ENCODE measurements at regions not wholly inside any gene's neighbourhood (a gene's known extent, or its start where the extent isn't known, plus 50 kb on each side); places are given as distances from the start of the nearest gene placed in this dataset.

- no peak for DNase-seq
Measured at GRCh38 chr2:66850376-66850775, 415.5 kb downstream of the MEIS1 start.

- no peak for DNase-seq
Measured at GRCh38 chr2:66851449-66851872, 416.5 kb downstream of the MEIS1 start.

GRCh38 chr2:66852953-66853352, 418.0 kb downstream of the MEIS1 start:
- no peak for DNase-seq

DNA sequence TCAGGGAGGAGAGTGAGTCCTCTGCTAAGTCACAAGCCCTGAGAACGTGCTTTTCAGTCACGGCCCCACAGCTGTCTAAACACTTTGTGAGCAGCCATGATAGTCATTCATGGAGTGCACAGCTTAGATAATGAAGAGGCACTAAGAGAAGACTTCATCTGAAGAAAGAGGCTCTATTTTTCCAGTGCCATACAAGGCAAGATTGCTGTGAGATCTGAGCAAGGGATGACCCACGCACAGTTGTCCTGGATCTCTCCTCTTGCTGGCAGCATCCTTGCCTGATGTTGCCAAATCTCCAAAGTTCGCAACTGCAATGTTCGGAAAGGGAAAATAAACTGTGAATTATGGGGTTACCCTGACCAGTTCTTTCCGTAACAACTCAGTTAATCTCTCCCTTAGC, 418.7 kb downstream of the MEIS1 start:
- DNase-seq: no peak

GRCh38 chr2:66854298-66854697, 419.4 kb downstream of the MEIS1 start:
- no peak for DNase-seq

DNA sequence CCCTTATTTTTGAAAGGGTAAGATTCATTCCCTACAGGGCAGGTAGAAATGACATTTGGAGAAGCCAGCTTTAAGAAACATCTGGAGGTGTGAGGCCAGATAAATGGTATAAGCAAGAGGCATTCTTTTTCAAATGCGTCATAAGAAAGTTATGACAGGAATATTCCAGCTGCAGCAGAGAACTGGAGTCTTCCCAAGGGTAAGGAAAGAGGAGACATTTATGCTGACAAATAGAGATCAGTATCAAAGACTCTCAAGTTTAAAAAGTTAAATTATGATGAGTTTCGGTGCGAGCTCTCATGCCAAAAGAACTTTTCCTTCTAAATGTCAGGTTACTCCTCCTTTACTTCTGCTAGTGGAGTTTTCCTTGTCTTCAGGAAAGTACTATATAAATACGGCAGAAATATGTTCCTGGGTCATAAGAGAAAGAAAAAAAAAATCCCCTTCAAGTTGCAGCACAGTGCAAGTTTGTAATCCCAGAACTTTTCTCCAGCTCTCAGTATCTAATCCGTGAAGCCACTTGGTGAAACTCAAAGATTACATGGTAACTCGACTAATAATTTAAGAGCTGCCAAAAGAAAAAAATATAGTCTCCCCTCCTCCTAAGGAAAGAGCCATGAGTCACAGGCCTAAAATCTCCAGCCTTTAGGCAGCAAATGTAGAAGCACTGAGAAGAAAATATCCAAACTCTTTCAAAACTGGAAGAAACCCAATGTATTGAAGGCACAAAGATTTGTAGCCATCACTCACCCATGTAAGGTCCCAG, 428.1 kb downstream of the MEIS1 start:
- DNase-seq: no peak

DNA sequence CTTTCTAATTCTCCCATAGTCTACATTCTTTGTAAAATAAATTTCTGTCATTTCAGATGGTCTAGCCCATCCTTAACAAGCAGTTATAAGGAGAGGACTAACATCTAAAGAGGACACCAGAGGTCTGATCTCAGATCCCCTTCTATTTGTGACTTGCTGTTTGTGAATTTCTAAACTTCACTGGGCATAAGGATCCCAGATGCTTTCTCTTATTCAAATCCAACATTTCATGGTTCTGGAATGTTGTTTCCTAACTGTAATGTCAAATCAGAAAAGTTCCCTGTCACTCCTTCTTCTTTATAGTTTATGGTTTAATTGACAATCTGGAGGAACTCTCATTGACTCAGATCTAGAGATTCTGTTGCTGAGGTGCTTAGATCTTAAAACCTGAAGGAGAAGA, 430.2 kb downstream of the MEIS1 start:
- DNase-seq: no peak

DNA sequence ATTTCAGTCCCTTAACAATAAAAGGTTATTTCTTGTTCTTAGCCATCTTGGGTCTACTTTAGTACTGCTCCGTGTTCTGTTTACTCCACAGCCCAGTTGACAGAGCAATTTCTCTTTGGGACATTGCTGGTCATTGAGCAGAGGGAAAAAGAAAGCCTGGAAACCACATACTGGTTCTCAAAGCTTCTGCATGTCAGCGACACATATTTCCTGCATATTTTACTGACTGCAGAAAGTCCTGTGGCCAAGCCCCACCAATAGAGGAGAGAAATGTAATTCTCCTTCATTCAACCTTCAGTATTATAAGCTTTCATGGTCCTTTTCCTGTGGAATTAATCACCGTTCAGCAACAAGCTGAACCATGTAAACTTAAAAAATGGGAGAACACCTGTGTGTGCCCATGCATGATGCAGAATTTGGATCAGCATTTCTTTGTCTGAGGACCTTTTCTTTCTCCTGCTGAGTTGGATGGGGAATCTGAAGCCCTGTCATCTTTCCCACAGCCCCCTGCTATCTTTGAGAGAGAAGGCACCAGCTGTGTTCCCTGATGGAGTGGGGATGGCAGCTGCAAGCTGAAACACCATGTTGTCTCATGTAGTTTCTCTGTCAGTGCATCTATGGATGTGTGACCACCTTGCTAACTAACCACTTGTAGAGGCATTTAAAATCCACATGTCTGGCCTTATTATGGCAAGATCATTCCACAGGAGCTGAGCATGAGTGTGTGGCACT, 431.6 kb downstream of the MEIS1 start:
- no peak for DNase-seq

GRCh38 chr2:66867063-66867441, 432.1 kb downstream of the MEIS1 start:
- DNase-seq: no peak

- no peak for DNase-seq
Measured at GRCh38 chr2:66869076-66869475, 434.2 kb downstream of the MEIS1 start.

DNA sequence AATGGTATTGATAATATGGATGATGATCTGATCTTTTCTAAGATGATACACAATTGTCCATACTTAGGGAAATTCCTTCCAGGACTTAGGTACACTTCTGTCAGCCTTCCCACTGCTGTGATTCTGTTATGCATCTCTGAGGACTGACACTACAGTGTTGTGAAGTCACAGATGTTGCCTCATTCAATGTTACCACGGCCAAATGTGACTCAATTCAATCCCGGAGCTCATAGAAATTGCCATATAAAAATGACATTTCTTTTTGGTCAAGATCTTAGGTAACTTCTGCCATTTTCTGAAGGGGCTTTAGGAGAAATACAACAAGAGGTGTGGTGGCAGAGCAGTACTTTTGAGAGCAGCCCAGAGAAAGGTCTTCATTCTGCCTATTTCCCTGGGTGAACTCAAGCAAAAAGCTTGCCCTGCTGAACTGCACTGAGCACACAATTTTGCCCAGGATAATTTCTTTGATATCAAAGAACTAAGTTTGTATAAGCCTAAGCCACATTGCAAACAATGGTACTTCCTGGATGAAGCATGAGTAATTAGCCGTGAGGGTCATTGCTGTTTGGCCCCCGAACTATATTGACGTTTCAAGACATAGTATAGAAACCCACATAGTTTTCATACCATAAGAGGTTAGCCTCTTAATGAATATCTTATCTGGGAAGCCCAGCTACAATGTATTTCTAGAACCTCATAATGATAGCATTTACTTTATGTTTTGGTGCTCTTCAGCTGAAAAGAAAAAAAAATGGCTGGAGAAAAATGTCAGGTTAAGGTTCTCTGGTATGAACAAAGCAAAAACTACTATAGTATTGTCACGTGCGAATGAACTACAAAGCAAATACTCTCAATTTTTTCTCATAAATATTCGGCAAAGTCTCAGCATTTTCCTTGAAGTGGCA, 437.4 kb downstream of the MEIS1 start:
- no peak for DNase-seq

DNA sequence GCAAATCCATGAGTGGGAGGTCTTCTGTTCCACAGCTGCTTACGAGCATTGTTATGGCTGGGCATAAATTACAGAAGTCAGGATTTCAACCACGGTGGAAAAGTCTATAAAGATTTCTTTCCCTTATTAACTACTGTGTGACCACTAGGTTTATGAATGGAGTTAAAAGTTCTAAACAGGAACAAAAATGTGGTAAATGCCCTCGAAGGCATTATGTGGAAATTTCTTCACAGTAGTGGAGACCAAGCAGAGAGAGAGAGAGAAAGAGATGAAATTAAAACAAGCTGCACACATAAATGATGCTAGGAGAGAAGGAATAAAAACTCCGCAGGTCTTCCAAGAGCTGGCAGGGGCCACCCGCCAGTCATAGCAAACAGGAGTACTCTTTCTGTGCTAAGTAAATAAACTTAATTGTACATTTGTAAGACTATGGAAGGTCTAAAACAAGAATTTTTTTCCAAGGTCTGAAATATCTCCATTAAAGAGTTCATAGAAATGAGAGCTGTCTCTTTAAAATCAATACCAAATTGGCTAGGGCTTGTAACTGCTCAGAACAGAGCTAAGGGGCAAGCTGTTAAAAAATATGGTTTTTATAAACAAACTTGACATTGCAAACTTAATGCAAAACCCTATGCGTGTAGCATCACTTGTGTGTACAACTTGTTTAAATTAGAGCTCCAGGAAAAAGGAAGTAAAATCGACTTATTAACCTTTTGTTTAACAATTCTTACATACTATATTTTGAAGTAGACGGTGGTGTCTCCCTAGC, 438.2 kb downstream of the MEIS1 start:
- no peak for DNase-seq

- DNase-seq: no peak
Measured at GRCh38 chr2:66874411-66874810, 439.5 kb downstream of the MEIS1 start.

DNA sequence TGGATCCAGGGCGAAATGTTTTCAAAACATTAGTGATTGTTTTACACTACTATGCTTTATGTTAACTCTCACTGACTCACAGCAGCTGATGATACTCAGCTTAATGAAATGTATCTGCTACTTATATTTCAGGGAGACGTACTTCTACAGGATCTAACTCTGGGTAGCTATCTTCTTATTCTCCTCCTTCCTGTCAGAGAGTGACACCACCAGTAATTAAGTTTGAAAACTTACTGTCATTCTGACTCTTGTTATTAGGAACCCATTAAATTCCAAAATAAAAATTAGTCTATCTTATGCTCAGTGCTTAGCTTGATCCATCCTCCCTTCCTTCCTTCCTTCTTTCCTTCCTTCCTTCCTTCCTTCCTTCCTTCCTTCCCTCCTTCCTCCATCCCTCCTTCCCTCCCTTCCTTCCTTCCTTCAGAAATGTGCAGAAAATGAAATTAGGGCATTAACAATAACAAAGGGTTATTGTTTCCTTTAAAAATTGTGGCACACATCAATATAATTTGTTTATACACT, 441.1 kb downstream of the MEIS1 start:
- no peak for DNase-seq

DNA sequence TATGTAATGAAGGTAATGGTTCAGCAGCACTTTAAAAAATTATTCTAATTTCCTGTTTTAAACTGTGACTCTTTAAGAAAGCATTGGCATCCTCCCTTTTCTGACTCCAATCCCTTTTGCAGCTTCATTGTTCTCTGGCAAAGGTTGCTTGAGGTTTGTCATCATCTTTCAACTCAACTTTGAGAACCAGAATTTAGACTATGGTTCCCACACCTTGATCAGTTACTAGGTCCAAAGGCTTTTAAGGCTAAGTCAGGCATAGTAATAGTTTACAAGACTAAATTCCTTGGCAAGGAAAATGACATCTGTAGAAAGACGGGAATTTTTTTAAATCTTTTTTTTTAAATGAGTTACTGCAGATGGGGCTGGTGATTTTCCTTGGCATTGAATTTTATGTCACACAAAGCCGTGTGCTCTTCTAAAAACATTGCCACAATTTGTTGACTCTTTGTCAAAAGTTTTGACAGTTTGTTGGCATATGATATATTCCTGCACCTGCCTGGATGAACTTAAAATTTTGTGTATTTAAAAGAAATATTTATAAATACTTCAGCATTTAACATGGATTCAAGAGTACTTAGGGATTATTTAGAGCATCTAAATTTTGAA, 451.0 kb downstream of the MEIS1 start:
- DNase-seq: no peak

DNA sequence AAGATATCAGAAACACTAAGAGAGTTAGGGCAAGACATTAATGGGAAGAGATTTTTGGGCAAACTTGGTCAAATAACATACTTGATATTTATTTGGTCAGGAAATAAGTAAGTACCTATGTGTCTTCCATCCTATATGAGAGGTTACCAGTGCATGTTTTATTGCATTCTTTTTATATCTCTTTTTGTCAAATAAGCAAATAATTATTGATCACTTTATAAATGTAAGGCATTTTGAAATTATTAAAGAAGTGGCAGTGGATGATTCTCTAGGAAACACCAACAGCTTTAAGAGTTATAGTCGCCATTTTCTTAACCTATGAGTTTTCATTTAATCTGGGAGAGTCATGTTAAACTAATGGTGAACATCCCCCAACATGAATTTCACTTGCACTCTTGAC, 453.3 kb downstream of the MEIS1 start:
- no peak for DNase-seq

DNA sequence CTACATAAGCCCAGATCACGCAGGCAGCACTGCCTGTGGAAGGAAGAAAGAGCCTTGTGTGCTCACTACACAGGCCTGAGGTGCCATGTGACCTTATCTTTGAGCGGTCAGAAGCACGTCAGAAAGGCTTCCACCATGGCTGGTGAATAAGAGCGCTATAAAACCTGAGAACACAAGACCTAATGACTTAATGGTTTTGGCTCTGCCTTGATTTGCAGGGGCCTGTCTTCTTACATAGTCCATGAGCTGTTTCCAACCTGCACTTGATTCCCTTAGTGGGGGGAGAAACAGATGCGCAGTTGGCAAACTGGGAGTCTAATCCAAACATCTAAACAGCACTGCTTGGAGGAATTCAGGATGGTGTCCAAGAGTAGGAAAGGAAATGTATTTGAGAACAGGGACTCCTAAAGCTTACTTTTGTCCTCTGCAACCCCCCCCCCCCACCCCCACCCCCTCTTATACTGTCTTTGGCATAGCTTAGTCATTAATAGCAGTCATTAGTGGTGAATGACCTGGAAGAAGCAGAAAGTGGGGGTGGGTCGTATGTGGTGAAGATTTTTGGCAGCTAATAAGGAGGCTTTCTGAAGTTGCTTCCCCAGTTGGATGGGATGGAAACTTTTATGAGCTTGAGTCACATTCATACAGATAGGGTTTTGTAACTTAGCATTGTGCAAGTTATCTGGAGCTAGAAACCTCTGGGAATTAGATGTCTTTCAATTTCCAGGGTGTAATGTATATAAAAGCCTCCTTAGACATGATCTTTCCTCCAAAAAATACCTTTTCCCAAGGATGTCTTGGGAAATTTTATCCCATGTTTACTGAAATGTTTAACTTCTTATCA, 454.1 kb downstream of the MEIS1 start:
- DNase-seq: no peak

DNA sequence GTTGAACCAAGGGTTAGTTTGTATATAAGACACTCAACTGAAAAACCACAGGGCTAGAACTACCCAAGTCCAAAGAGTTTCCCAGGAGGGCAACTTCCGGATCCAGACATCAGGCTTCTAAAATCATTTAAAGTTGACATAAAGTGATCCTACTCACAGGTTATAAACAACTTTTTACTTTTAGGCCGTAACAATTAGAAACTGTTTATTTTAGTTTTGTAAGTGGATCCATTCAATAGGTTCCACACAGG, 454.6 kb downstream of the MEIS1 start:
- DNase-seq: no peak

GRCh38 chr2:66890166-66890742, 455.3 kb downstream of the MEIS1 start:
- DNase-seq: no peak

- DNase-seq: no peak
Measured at GRCh38 chr2:66895206-66895605, 460.3 kb downstream of the MEIS1 start.

DNA sequence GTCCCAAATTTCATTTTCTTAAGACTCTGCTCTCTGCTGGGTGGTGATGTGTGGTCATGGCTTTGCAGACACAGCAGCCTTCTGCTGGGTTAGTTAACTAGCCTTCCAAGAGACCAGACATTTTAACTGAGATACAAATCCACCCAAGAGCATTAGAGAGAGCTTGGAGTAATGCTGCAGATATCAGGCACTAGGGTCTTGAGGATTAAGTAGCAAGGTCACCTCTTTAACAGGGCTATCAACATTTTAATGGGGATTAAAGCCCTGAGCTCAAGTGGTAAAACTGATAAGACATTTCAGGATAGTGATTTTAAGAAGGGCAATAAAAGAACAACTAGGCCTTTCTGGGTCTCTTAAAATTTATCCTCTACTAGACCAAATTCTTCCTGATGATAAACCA, 461.2 kb downstream of the MEIS1 start:
- DNase-seq: no peak
